ENCODE measurements at regions not wholly inside any gene's neighbourhood (a gene's known extent, or its start where the extent isn't known, plus 50 kb on each side); places are given as distances from the start of the nearest gene placed in this dataset.

GRCh38 chr6:139967497-139967896 is 593.0 kb upstream of the CITED2 start:
- TF ChIP-seq CTCF (IDR thresholded peaks at IDR 0.05): no peak
- TF ChIP-seq EP300 (IDR thresholded peaks at IDR 0.05): no peak
- no peak for TF ChIP-seq POLR2A (IDR thresholded peaks at IDR 0.05)
